AG20443 (cell line): ENCODE measurements at regions not wholly inside any gene's neighbourhood (a gene's known extent, or its start where the extent isn't known, plus 50 kb on each side); places are given as distances from the start of the nearest gene placed in this dataset.
"Not testable (repeated sequence)": the region's sequence is repeated elsewhere in the genome, so short reads cannot be mapped to it uniquely, and the experiment has no call there.

Source experiments
- DNase-seq: peaks from one replicate; pipeline ENCODE4 v3.0.0; 2012; ENCODE audit warnings: low spot score, mixed read lengths

- DNase-seq = no peak
Observed at GRCh38 chr7:91405092-91405788, 141.0 kb downstream of the FZD1 start.

GRCh38 chr7:91405873-91406272 is 141.6 kb downstream of the FZD1 start:
- not testable (repeated sequence) for DNase-seq

- DNase-seq = no peak
Observed at GRCh38 chr7:91407942-91408341, 143.7 kb downstream of the FZD1 start.

GRCh38 chr7:91408388-91409154 is 144.3 kb downstream of the FZD1 start:
- no peak for DNase-seq

GRCh38 chr7:91411060-91411459 is 146.8 kb downstream of the FZD1 start:
- no peak for DNase-seq

- DNase-seq = no peak
Observed at GRCh38 chr7:91412298-91412697, 148.1 kb downstream of the FZD1 start.

- DNase-seq = no peak
Observed at GRCh38 chr7:91414734-91415133, 150.5 kb downstream of the FZD1 start.

- no peak for DNase-seq
Observed at GRCh38 chr7:91416155-91416865, 152.1 kb downstream of the FZD1 start.

GRCh38 chr7:91420606-91421005 is 156.4 kb downstream of the FZD1 start:
- no peak for DNase-seq

GRCh38 chr7:91421018-91421417 is 156.8 kb downstream of the FZD1 start:
- DNase-seq = no peak

- DNase-seq = no peak
Observed at GRCh38 chr7:91424371-91424770, 160.1 kb downstream of the FZD1 start.

GRCh38 chr7:91425149-91425548 is 160.9 kb downstream of the FZD1 start:
- no peak for DNase-seq

- DNase-seq = no peak
Observed at GRCh38 chr7:91427051-91427450, 162.8 kb downstream of the FZD1 start.

GRCh38 chr7:91431601-91432000 is 167.4 kb downstream of the FZD1 start:
- DNase-seq = no peak

GRCh38 chr7:91434836-91435235 is 170.6 kb downstream of the FZD1 start:
- peak; percentile 14 for DNase-seq

GRCh38 chr7:91435381-91436059 is 171.3 kb downstream of the FZD1 start:
- DNase-seq = peak; percentile 26

GRCh38 chr7:91436655-91437054 is 172.4 kb downstream of the FZD1 start:
- no peak for DNase-seq

- not testable (repeated sequence) for DNase-seq
Observed at GRCh38 chr7:91440198-91440597, 176.0 kb downstream of the FZD1 start.

GRCh38 chr7:91443862-91444261 is 179.6 kb downstream of the FZD1 start:
- no peak for DNase-seq

- no peak for DNase-seq
Observed at GRCh38 chr7:91446819-91447218, 182.6 kb downstream of the FZD1 start.

- no peak for DNase-seq
Observed at GRCh38 chr7:91455411-91455810, 191.2 kb downstream of the FZD1 start.

GRCh38 chr7:91457208-91457607 is 193.0 kb downstream of the FZD1 start:
- DNase-seq = no peak
